ENCODE measurements at regions not wholly inside any gene's neighbourhood (a gene's known extent, or its start where the extent isn't known, plus 50 kb on each side); places are given as distances from the start of the nearest gene placed in this dataset.

DNA sequence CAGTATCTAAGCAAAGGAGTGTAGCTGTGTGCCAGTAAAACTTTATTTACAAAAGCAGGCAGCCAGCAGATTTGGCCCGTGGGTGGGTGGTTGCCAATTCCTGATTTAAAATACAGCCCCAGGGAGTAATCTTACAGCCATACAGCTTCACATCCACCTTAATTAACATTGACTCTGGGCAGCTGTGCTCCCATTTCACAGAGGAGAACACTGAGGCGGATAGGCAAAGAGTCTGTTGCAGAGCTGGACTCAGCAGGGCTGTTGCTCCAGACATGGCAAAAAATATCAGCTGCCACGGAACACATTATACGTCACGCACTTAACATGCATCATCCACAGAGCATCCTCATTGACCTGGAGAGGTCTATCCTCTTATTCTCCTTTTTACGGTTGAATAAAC lies 289.9 kb downstream of the DHX35 start:
- TF ChIP-seq CTCF (conservative IDR thresholded peaks at IDR 0.05; ENCODE audit: low read length) (no peak), EZH2phosphoT487 (IDR thresholded peaks at IDR 0.05; ENCODE audit: borderline replicate concordance) (no peak)
